ENCODE measurements at regions not wholly inside any gene's neighbourhood (a gene's known extent, or its start where the extent isn't known, plus 50 kb on each side); places are given as distances from the start of the nearest gene placed in this dataset.

DNA sequence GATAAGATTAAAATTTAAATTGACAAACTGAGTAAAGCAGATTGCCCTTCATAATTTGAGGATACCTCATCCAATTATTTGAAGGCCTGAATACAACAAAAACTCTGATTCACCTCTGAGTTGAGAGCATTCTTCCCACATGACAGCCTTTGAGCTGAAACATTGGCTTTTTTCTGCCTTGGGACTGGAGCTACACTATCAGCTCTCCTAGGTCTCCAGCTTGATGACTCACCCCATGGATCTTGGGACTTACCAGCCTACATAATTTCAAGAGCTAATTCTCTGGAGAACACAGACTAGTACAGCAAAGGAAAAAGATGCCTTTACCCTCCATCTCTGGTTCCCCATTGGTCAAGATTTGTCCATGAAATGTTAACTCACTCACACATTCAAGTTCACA is 555.1 kb downstream of the FOXG1 start:
- no peak for DNase-seq (ENCODE audit: low spot score)
- TF ChIP-seq, protein P1, sequence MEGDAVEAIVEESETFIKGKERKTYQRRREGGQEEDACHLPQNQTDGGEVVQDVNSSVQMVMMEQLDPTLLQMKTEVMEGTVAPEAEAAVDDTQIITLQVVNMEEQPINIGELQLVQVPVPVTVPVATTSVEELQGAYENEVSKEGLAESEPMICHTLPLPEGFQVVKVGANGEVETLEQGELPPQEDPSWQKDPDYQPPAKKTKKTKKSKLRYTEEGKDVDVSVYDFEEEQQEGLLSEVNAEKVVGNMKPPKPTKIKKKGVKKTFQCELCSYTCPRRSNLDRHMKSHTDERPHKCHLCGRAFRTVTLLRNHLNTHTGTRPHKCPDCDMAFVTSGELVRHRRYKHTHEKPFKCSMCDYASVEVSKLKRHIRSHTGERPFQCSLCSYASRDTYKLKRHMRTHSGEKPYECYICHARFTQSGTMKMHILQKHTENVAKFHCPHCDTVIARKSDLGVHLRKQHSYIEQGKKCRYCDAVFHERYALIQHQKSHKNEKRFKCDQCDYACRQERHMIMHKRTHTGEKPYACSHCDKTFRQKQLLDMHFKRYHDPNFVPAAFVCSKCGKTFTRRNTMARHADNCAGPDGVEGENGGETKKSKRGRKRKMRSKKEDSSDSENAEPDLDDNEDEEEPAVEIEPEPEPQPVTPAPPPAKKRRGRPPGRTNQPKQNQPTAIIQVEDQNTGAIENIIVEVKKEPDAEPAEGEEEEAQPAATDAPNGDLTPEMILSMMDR (IDR thresholded peaks at IDR 0.05; ENCODE audit: borderline replicate concordance, control extremely low read depth, extremely low read depth, insufficient read depth, missing control alignments), result no peak
- in situ Hi-C loops (cut with MboI; ENCODE audit: low sequenced_read_pairs, unreplicated experiment), result no loop called here

DNA sequence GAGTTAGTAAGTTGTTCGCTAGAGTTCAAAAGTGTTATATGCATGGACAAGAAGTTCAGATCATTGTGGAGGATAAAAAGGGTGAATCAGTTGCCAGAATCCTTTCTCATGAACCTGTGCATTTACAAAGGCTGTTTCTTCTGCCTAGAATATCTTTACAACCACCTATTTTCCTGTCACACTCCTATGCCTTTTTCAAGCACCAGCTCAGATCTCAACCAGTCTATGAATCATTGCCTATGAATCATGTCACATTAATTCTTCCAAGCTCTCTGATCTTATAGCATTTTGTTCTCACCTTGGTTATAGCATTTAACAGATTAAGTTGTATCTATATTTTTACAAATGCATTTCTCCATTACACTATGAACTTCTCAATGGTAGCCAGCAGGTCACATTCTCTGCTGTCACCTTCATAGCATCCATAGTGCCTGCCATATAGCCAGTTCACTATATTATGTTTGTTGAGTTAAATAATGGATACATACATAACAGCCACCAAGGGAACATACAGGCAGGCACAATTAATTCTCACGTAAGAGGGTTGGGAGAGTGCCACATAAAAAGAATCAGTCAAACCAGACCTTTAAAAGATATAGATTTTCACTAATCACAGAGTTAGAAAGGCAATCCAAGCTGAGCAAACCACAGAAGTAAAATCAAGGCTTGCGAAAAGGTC is 573.0 kb downstream of the FOXG1 start:
- in situ Hi-C loops (cut with MboI; ENCODE audit: low sequenced_read_pairs, unreplicated experiment), result no loop called here
- DNase-seq (ENCODE audit: low spot score), result no peak
- TF ChIP-seq, protein P1 (IDR thresholded peaks at IDR 0.05; ENCODE audit: borderline replicate concordance, control extremely low read depth, extremely low read depth, insufficient read depth, missing control alignments), result no peak

DNA sequence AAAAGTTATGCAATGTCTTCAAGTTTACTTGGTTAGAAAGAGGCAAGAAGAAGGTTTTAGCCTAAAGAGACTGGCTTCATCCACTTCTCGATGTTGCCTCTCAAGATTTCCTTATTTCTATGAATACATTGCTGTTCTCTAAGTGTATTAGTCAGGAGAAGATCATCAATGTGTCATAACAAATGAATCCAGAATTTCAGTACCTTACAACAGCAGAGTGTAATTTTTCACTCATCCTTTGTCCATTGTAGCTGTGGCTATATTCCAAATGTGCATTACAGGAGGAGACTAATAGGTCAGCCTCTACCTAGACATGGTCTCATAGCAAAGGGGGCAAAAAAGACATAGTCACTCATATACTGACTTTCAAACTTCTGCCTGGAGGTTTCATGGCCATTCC is 579.1 kb downstream of the PRKD1 start:
- TF ChIP-seq, protein P1 (IDR thresholded peaks at IDR 0.05; ENCODE audit: borderline replicate concordance, control extremely low read depth, extremely low read depth, insufficient read depth, missing control alignments), result no peak
- in situ Hi-C loops (cut with MboI; ENCODE audit: low sequenced_read_pairs, unreplicated experiment), result no loop called here
- DNase-seq (ENCODE audit: low spot score), result no peak

DNA sequence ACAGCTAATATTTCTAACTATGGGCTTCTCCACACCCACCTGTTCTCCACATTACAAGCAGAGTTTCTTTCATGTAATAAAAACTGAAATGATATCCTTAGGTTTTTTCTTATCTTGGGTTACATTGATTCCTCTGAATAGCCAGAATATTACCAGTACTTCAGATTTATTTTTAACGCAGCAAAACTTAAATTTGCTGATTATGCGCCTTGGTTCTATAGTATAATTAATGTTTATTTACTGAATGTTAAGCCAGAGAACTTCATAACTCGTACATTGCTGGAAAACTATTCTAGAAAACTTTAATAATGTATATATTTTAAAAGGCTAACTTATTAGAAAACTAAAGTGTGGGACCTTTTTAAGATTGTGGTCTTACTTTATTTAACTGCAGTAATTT is 577.2 kb downstream of the PRKD1 start:
- DNase-seq (ENCODE audit: low spot score), result no peak
- TF ChIP-seq, protein P1 (IDR thresholded peaks at IDR 0.05; ENCODE audit: borderline replicate concordance, control extremely low read depth, extremely low read depth, insufficient read depth, missing control alignments), result no peak
- in situ Hi-C loops (cut with MboI; ENCODE audit: low sequenced_read_pairs, unreplicated experiment), result no loop called here

DNA sequence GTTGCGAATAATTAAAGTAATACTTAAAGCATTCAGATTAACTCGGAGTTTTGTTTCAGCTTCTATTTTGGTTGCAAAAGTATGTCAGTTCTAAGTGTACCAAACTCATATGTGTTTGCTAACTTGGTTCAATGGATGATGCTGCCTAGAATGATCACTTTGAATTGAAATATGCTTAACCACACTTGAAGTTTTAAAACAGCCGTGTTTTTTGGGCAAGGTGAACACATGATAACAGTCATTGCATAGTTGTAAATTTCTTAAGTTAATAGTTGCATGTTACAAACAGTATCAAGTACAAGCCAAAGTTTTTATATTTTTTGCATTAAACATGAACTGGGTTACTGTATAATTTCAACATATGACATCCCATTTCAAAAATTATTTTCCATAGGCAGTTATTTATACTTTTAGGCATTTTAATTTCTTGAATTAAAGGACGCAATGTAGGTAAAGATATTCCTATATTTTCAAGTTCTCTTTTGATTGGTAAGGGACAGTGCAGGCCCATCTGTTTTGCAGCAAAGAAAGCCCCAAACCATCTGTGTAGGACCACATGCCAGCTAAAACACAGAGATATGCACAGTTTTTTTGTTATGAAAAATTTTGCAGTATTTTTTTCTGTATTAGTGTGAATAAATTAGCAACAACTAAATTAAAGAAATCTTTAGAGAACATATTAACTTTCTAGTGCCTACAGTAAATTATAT is 575.5 kb downstream of the PRKD1 start:
- in situ Hi-C loops (cut with MboI; ENCODE audit: low sequenced_read_pairs, unreplicated experiment), result no loop called here
- DNase-seq (ENCODE audit: low spot score), result no peak
- TF ChIP-seq, protein P1 (IDR thresholded peaks at IDR 0.05; ENCODE audit: borderline replicate concordance, control extremely low read depth, extremely low read depth, insufficient read depth, missing control alignments), result no peak

DNA sequence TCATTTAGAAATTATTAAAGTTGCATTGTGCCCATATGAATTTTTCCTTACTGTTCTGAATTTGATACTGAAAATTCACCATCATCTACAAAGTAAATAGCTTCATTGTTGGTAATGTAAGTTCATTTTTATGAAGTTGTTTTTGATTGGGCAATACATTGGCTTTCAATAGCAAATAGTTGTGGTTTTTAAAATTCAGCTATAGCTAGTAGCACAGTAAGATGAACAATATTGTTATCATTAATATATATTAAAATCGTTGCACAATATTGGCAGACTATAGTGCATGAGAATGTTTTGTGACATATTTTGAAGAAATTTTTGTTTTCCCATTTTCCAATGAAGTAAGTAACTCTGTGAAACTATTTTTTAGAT is 575.0 kb downstream of the PRKD1 start:
- in situ Hi-C loops (cut with MboI; ENCODE audit: low sequenced_read_pairs, unreplicated experiment), result no loop called here
- TF ChIP-seq, protein P1 (IDR thresholded peaks at IDR 0.05; ENCODE audit: borderline replicate concordance, control extremely low read depth, extremely low read depth, insufficient read depth, missing control alignments), result no peak
- DNase-seq (ENCODE audit: low spot score), result no peak

Measured in GM13976 (cell line).